ENCODE measurements at regions not wholly inside any gene's neighbourhood (a gene's known extent, or its start where the extent isn't known, plus 50 kb on each side); places are given as distances from the start of the nearest gene placed in this dataset.

DNA sequence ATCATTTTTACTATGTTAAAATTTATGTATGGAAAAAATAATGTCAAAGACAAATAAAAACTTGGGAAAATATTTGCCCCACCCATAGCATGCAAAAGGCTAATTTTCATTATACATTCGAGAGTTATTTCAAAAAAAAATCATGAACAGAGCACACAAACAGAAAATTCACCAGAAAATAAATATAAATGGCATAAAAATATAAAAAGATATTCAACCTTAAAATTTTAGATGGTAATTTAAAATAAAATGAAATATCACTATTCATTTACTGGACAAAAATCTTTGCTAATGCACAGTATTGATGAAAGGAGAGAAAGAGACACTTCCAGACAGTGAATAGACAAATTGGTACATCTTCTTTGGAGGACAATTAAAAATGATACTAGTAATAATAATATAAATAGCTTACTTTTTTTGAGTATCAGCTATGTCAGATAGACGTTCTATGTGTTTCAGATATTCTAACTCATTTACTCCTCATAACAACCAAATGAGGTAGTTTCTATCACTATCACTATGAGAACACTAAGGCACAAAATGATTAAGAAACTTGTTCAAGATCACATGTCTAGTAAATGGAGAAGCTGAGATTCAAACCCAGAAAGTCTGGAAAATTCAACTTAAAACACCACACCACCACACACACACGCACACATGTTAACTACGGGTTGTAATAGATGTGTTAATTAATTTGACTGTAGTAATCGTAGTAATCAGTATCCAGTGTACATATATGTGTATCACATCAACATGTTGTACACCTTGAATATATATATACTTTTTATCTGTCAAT lies 63.0 kb downstream of the CCDC71L start:
- WGBS, 3 donors = 78 to 86% (median 84%) methylated on average over 5 of the region's 5 CpGs
- Histone ChIP-seq H3K27me3 (no peaks in the 10 kb centered on the region), H3K9me3 (no peaks in the 10 kb centered on the region), H3K27ac (no peak overlapping the region), H3K4me3 (no peak overlapping the region), H3K36me3 (no peaks in the 10 kb centered on the region), H3K4me1 (ENCODE audit: insufficient read depth) (no peaks in the 10 kb centered on the region)
- no peak for DNase-seq
- intact Hi-C loops (cut with DNase I) = no loop called here
- TF ChIP-seq EP300 (IDR thresholded peaks at IDR 0.05) (no peak), POLR2A (IDR thresholded peaks at IDR 0.05) (no peak)
- TF ChIP-seq, protein P1, sequence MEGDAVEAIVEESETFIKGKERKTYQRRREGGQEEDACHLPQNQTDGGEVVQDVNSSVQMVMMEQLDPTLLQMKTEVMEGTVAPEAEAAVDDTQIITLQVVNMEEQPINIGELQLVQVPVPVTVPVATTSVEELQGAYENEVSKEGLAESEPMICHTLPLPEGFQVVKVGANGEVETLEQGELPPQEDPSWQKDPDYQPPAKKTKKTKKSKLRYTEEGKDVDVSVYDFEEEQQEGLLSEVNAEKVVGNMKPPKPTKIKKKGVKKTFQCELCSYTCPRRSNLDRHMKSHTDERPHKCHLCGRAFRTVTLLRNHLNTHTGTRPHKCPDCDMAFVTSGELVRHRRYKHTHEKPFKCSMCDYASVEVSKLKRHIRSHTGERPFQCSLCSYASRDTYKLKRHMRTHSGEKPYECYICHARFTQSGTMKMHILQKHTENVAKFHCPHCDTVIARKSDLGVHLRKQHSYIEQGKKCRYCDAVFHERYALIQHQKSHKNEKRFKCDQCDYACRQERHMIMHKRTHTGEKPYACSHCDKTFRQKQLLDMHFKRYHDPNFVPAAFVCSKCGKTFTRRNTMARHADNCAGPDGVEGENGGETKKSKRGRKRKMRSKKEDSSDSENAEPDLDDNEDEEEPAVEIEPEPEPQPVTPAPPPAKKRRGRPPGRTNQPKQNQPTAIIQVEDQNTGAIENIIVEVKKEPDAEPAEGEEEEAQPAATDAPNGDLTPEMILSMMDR (IDR thresholded peaks at IDR 0.05) = no peak

DNA sequence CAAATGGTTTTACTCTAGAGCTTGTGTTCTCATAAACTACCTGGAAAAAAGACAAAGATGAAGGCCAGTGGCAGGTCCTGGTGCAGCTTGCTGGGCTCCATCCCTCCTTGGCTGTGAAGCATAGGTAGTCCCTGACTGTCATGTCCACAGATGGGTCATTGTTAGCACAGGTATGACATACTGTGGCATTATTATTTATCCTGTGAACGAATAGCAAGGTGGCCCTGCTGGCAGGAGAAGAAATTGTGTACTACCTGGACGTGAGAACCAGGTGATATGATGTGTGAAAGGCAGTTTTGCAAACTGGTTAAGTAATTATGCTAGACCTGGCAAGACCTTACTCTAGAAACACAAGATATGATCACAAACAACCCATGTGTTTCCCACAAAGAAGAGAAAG lies 63.9 kb downstream of the CCDC71L start:
- TF ChIP-seq POLR2A (IDR thresholded peaks at IDR 0.05) (no peak), EP300 (IDR thresholded peaks at IDR 0.05) (no peak)
- TF ChIP-seq, protein P1 (IDR thresholded peaks at IDR 0.05) = no peak
- intact Hi-C loops (cut with DNase I) = no loop called here
- Histone ChIP-seq H3K36me3 (no peaks in the 10 kb centered on the region), H3K27me3 (no peaks in the 10 kb centered on the region), H3K9me3 (no peaks in the 10 kb centered on the region), H3K4me3 (no peak overlapping the region), H3K27ac (no peak overlapping the region), H3K4me1 (ENCODE audit: insufficient read depth) (no peaks in the 10 kb centered on the region)
- WGBS, 3 donors = 65 to 82% (median 68%) methylated on average over 2 of the region's 2 CpGs
- no peak for DNase-seq

DNA sequence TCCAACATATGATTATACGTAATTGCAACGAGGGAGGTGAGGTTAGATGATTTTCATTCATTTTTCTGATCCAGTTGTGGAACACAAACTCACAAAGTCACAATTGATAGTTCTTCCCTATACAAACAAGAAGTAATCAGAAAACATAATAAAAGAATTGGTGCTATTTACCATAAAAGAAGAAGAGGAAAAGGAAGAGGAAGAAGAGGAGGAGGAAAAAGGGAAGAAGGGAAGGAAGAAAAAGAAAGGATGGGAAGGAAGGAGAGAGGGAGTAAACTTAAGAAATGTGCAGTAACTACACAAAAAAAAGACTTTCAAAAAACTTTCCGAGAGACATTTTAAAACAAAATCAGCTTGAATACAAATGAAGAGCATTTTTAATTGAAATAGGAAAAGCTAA lies 65.0 kb downstream of the CCDC71L start:
- Histone ChIP-seq H3K27me3 (no peaks in the 10 kb centered on the region), H3K9me3 (no peaks in the 10 kb centered on the region), H3K27ac (no peak overlapping the region), H3K4me3 (no peak overlapping the region), H3K4me1 (ENCODE audit: insufficient read depth) (no peaks in the 10 kb centered on the region), H3K36me3 (no peaks in the 10 kb centered on the region)
- intact Hi-C loops (cut with DNase I) = no loop called here
- 60 to 83% (median 72%) methylated on average over 3 of the region's 3 CpGs for WGBS, 3 donors
- DNase-seq = no peak
- TF ChIP-seq, protein P1 (IDR thresholded peaks at IDR 0.05) = no peak
- TF ChIP-seq POLR2A (IDR thresholded peaks at IDR 0.05) (no peak), EP300 (IDR thresholded peaks at IDR 0.05) (no peak)

DNA sequence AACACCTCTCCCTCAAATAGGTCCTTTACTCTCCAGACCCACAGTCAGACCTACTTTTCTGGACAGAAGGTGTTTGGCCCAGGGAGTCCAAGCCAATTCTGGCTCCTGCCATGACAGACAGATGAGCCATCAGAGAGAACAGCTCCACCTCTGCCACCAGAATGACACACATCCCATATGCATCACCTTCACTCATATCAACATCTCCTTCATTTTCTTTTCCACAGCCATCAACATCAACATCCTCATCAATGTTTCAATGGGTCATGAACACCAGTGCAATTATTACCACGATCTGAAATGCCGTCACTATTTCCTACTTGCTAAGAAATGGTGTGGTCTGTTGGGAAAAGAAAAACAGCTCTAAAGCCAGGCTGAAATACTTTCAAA lies 67.9 kb downstream of the CCDC71L start:
- 91 to 97% (median 93%) methylated on average over 2 of the region's 2 CpGs for WGBS, 3 donors

More for the DNA sequence above, 67.9 kb downstream of the CCDC71L start:
- no peak overlapping the region for H3K4me3 ChIP-seq
- TF ChIP-seq POLR2A (IDR thresholded peaks at IDR 0.05) (no peak), EP300 (IDR thresholded peaks at IDR 0.05) (no peak)
- TF ChIP-seq, protein P1 (IDR thresholded peaks at IDR 0.05) = no peak
- no peaks in the 10 kb centered on the region for H3K27me3 ChIP-seq
- intact Hi-C loops (cut with DNase I) = no loop called here
- H3K9me3 ChIP-seq = no peaks in the 10 kb centered on the region
- no peak overlapping the region for H3K27ac ChIP-seq
- no peaks in the 10 kb centered on the region for H3K36me3 ChIP-seq
- DNase-seq = no peak
- no peaks in the 10 kb centered on the region for H3K4me1 ChIP-seq (ENCODE audit: insufficient read depth)
